Pancreas (tissue), 10 donors: ENCODE measurements at regions not wholly inside any gene's neighbourhood (a gene's known extent, or its start where the extent isn't known, plus 50 kb on each side); places are given as distances from the start of the nearest gene placed in this dataset.

Source experiments
- ATAC-seq, 4 donors: fragments of 200-7000 bp; cut with Tn5 transposase; one replicate each; pipeline versions ENCODE4 v1.8.0 to v1.9.1; 2020; ENCODE audit warnings: mild to moderate bottlenecking in 4 of 4, moderate library complexity in 4 of 4
- DNase-seq, 6 donors: peaks; one replicate each; pipeline ENCODE4 v3.0.0-alpha.2; 2020
- FAIRE-seq: peaks from 2 replicates; lab custom pipeline; 2012; peaks lifted over from hg19 to GRCh38; lab: Jason Lieb, UNC
- H3K27ac ChIP-seq, 4 donors: fragments of 200-600 bp; sonication (generic); 1 replicate in 3 of 4; 2 replicates in 1 of 4; pipeline versions ENCODE4 v1.5.0 to v1.8.0; 2020
- H3K27me3 ChIP-seq, 4 donors: fragments of 200-600 bp; one replicate each; pipeline ENCODE4 v1.8.0; 2021
- H3K36me3 ChIP-seq, 3 donors: fragments of 200-600 bp; sonication (generic) in 1 of 3; one replicate each; pipeline versions ENCODE4 v1.5.0 to v1.8.0; 2020 to 2021
- H3K4me1 ChIP-seq, 3 donors: fragments of 200-600 bp; one replicate each; pipeline ENCODE4 v1.8.0; 2021
- H3K4me3 ChIP-seq, 4 donors: fragments of 200-600 bp; sonication (generic) in 2 of 4; one replicate each; pipeline versions ENCODE4 v1.5.0 to v1.8.0; 2020 to 2021
- H3K9me3 ChIP-seq, 4 donors: fragments of 200-600 bp; one replicate each; pipeline ENCODE4 v1.8.0; 2021
- WGBS, 2 donors: extraction: QIAGEN DNeasy Blood & Tissue Kit; methylation state at CpG; one replicate each; pipeline ENCODE4 v1.1.7; 2013; 5-methylcytosine and 5-hydroxymethylcytosine counted together
- intact Hi-C, 3 donors: fragments of 100-400 bp; cut with DNase I; formaldehyde crosslinking; loops; one replicate each; pipeline versions ENCODE4 v1.11.1 to v1.14.2; 2022
- TF ChIP-seq, protein P1 (sequence below), 4 donors: fragments of 200-600 bp; sonication (generic) in 3 of 4; IDR thresholded peaks; one replicate each; pipeline versions ENCODE4 v1.5.0 to v1.8.0; 2021; ENCODE audit warnings: antibody characterized with exemption in 4 of 4
- donor health status: healthy with polysubstance abuse.
- donor health status: DM: no; HTN: no; CAD: no; lungs with moderate emphysema.
- donor health status: DM: no; HTN: no; CAD: no.
- donor health status: control.
- donor health status: control.
- donor health status: Bipolar disorder and iron deficiency.
- donor health status: DM: yes; HTN: yes; CAD: no.
- donor health status: DM: no; HTN: no; CAD: no.
- donor health status: DM: no; HTN: no; CAD: no.
- donor health status: DM: yes; HTN: yes; CAD: no.

DNA sequence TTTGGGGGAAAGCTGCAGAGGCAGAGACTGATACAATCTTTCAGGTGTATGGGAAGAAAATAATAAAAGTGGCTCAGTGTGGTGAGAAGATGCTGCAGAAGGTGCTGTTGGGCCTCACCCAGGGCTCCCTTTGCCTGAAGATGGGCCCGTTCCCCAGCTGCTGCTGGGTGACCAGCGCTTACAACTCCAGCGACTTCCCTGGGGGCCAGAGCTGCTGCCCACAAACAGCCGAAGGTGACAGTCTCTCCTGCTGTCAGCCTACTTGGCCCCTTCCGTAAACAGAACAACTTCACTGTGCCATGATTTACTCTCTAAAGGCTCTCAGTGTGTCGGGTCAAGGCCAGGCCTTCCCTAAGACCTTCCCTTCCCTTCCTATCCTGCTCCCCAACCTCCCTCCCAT is 93.6 kb upstream of the PCBD1 start:
- TF ChIP-seq, protein P1, sequence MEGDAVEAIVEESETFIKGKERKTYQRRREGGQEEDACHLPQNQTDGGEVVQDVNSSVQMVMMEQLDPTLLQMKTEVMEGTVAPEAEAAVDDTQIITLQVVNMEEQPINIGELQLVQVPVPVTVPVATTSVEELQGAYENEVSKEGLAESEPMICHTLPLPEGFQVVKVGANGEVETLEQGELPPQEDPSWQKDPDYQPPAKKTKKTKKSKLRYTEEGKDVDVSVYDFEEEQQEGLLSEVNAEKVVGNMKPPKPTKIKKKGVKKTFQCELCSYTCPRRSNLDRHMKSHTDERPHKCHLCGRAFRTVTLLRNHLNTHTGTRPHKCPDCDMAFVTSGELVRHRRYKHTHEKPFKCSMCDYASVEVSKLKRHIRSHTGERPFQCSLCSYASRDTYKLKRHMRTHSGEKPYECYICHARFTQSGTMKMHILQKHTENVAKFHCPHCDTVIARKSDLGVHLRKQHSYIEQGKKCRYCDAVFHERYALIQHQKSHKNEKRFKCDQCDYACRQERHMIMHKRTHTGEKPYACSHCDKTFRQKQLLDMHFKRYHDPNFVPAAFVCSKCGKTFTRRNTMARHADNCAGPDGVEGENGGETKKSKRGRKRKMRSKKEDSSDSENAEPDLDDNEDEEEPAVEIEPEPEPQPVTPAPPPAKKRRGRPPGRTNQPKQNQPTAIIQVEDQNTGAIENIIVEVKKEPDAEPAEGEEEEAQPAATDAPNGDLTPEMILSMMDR (IDR thresholded peaks at IDR 0.05) = no peak
- Histone ChIP-seq H3K27ac (no peak overlapping the region), H3K9me3 (no peaks in the 10 kb centered on the region), H3K4me1 (no peaks in the 10 kb centered on the region), H3K4me3 (no peak overlapping the region), H3K36me3 (no peaks in the 10 kb centered on the region), H3K27me3 (no peaks in the 10 kb centered on the region)
- DNase-seq (no peak), ATAC-seq (no peak), FAIRE-seq (no peak)
- intact Hi-C loops = no loop called here
- 88 to 95% methylated on average over 6 of the region's 6 CpGs for WGBS, 2 donors

DNA sequence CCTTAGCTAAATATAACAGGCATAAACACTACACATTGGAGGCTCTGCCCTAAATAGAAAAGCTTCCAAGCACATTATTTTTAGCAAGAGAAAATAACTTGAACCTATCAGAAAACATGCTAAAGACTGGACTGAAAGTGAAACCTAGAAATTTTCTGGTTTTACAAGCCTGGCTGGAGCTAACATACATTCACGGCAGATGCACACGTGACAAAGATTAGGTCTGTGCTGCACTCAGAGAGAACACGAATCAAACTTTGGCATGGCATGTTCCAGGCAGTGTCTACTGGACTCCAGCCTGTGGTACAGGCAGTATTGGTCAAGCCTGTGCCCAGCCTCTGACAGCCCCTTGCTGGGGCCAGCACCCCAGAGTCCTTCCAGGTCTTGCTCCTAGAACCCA is 94.1 kb upstream of the PCBD1 start:
- H3K27me3 ChIP-seq = no peaks in the 10 kb centered on the region
- ATAC-seq = no peak
- H3K9me3 ChIP-seq = no peaks in the 10 kb centered on the region
- no peak overlapping the region for H3K4me3 ChIP-seq
- TF ChIP-seq, protein P1 (IDR thresholded peaks at IDR 0.05) = no peak
- 67 to 76% methylated on average over 3 of the region's 3 CpGs for WGBS, 2 donors
- no peaks in the 10 kb centered on the region for H3K4me1 ChIP-seq
- FAIRE-seq = no peak
- H3K27ac ChIP-seq = no peak overlapping the region
- intact Hi-C loops = no loop called here
- no peaks in the 10 kb centered on the region for H3K36me3 ChIP-seq
- no peak for DNase-seq

GRCh38 chr10:70984986-70985722 is 96.8 kb upstream of the PCBD1 start:
- Histone ChIP-seq H3K27ac (no peak overlapping the region), H3K4me1 (no peaks in the 10 kb centered on the region), H3K9me3 (no peaks in the 10 kb centered on the region), H3K27me3 (no peaks in the 10 kb centered on the region), H3K36me3 (no peaks in the 10 kb centered on the region), H3K4me3 (no peak overlapping the region)
- WGBS, 2 donors = 67 to 82% methylated on average over 8 of the region's 8 CpGs
- no peak for DNase-seq
- FAIRE-seq = no peak
- intact Hi-C loops = no loop called here
- ATAC-seq = no peak
- TF ChIP-seq, protein P1 (IDR thresholded peaks at IDR 0.05) = no peak

DNA sequence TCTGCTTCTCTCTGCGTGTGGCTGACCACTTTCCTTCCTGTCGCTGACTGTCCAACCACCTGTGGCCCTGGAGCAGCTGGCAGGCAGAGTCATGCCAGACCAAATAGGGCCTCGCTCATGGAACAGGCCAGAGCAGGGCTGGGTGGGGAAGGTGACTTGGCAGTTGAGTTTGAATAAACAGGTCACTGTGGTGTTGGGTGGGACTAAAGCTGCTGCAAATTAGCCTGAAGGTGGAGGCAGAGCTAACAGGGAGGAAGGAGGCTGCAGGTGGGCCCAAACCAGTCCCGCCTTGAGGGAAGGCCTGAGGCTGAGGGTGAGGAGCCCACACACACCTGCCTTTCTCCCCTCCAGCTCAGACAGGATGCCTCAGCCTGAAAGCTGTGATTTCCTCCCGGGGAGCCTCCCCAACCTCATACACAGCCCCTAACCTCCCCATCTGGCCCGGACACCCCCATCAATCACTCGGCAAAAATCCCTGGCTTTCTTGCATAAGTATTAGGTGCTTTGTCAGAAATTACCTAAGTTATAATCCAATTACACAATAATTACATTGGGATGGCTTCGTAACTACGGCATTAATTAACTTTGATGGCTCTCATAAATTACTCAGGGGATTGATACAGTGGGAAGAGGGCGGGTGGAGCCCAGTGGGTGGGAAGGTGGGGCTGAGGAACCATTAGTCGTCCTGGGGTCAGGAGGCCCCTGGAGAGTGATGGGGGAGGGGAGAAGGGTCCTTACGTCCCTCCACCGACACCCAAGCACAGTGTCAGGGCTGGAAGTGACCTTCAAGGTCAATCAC is 97.7 kb upstream of the PCBD1 start:
- WGBS, 2 donors = 66 to 69% methylated on average over 13 of the region's 13 CpGs
- TF ChIP-seq, protein P1 (IDR thresholded peaks at IDR 0.05) = no peak

GRCh38 chr10:70986623-70986950 is 98.2 kb upstream of the PCBD1 start:
- WGBS, 2 donors = 86 to 87% methylated on average over 7 of the region's 7 CpGs
- no peak overlapping the region for H3K27ac ChIP-seq
- DNase-seq = no peak
- FAIRE-seq = no peak
- no peak overlapping the region for H3K4me3 ChIP-seq
- H3K9me3 ChIP-seq = no peaks in the 10 kb centered on the region
- H3K27me3 ChIP-seq = no peaks in the 10 kb centered on the region
- H3K36me3 ChIP-seq = no peaks in the 10 kb centered on the region
- ATAC-seq = no peak
- TF ChIP-seq, protein P1 (IDR thresholded peaks at IDR 0.05) = no peak
- intact Hi-C loops = no loop called here
- H3K4me1 ChIP-seq = no peaks in the 10 kb centered on the region

More for the DNA sequence above, 97.7 kb upstream of the PCBD1 start:
- ATAC-seq = no peak
- H3K27ac ChIP-seq = no peak overlapping the region
- H3K36me3 ChIP-seq = no peaks in the 10 kb centered on the region
- intact Hi-C loops = no loop called here
- FAIRE-seq = no peak
- H3K27me3 ChIP-seq = no peaks in the 10 kb centered on the region
- DNase-seq = peak in 1 of 6 donors; percentile 15
- no peak overlapping the region for H3K4me3 ChIP-seq
- H3K4me1 ChIP-seq = no peaks in the 10 kb centered on the region
- no peaks in the 10 kb centered on the region for H3K9me3 ChIP-seq
